AG04450 (cell line): ENCODE measurements at regions not wholly inside any gene's neighbourhood (a gene's known extent, or its start where the extent isn't known, plus 50 kb on each side); places are given as distances from the start of the nearest gene placed in this dataset.

Experiments used
- CTCF ChIA-PET: fragments of 300-600, 350-600 bp; formaldehyde crosslinking; extraction: SDS; loops from one replicate; lab custom pipeline; 2022; ENCODE audit warnings: antibody characterized with exemption, inconsistent platforms; lab: Charles Lee
- POLR2A ChIA-PET: fragments of 350-600 bp; formaldehyde crosslinking; extraction: SDS; loops from one replicate; lab custom pipeline; 2021; ENCODE audit warnings: antibody characterized with exemption, inconsistent platforms; lab: Yijun Ruan, JAX
- DNase-seq: peaks from one replicate; pipeline ENCODE4 v3.0.0-alpha.2; 2011; ENCODE audit warnings: low read depth, low spot score
- H3K27ac ChIP-seq: one replicate; pipeline ENCODE4 v1.5.1; 2012; ENCODE audit warnings: low read depth, low read length, control low read depth
- H3K27me3 ChIP-seq: one replicate; pipeline ENCODE4 v1.6.0; 2012; ENCODE audit warnings: low read length; ENCODE audit not compliant: control insufficient read depth, insufficient read depth
- H3K4me3 ChIP-seq: 2 replicates; pipeline ENCODE4 v1.5.1; 2011; ENCODE audit warnings: mild to moderate bottlenecking, low read depth, low read length, control low read depth
- H3K9me3 ChIP-seq: 2 replicates; pipeline ENCODE4 v1.5.1; 2012; ENCODE audit warnings: low read length; ENCODE audit not compliant: control insufficient read depth, insufficient read depth
- TF ChIP-seq, protein P1 (sequence below): IDR thresholded peaks from 2 replicates; pipeline ENCODE4 v1.5.1; 2011; ENCODE audit warnings: low read depth, low read length, control low read depth, inconsistent platforms

DNA sequence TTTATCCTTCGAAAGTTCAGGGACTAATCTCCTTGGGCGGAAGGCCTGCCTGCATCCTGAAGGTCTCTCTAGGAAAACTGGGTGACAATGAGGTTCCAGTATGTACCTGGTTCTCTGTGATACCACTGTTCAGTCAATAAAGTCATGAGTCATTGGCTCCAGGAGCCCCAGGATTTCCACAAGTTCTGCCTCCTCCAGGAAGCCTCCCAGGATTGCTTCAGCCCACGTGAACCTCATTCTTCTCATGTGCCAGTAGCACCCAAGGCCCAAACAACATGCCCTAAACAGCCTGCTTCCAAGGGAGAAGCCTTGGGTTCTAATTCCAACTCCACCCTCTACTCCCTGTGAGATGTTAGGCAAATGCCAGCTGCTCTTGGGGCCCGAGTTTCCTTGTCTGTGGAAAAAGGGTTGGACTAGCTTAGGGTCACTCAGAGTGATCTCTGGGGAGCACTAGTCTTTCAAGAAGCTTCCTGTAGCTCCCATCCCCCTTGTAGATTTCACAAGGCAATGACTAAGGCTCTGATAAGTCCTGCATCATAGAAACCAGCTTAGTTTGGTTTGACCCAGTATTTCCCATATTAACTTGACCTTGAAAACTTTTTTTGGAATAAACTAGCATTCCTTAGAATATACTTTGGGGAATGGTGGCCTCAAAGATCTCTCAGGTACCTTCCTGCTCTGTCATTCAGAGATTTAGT is 118.3 kb upstream of the ATP2B2 start:
- Histone ChIP-seq H3K27me3 (peaks cover 8% of the 10 kb centered on the region), H3K27ac (no peak overlapping the region), H3K9me3 (no peaks in the 10 kb centered on the region), H3K4me3 (no peak overlapping the region)
- TF ChIP-seq, protein P1, sequence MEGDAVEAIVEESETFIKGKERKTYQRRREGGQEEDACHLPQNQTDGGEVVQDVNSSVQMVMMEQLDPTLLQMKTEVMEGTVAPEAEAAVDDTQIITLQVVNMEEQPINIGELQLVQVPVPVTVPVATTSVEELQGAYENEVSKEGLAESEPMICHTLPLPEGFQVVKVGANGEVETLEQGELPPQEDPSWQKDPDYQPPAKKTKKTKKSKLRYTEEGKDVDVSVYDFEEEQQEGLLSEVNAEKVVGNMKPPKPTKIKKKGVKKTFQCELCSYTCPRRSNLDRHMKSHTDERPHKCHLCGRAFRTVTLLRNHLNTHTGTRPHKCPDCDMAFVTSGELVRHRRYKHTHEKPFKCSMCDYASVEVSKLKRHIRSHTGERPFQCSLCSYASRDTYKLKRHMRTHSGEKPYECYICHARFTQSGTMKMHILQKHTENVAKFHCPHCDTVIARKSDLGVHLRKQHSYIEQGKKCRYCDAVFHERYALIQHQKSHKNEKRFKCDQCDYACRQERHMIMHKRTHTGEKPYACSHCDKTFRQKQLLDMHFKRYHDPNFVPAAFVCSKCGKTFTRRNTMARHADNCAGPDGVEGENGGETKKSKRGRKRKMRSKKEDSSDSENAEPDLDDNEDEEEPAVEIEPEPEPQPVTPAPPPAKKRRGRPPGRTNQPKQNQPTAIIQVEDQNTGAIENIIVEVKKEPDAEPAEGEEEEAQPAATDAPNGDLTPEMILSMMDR, result no peak
- POLR2A ChIA-PET, result no interaction called here
- DNase-seq, result no peak
- CTCF ChIA-PET, result no interaction called here

DNA sequence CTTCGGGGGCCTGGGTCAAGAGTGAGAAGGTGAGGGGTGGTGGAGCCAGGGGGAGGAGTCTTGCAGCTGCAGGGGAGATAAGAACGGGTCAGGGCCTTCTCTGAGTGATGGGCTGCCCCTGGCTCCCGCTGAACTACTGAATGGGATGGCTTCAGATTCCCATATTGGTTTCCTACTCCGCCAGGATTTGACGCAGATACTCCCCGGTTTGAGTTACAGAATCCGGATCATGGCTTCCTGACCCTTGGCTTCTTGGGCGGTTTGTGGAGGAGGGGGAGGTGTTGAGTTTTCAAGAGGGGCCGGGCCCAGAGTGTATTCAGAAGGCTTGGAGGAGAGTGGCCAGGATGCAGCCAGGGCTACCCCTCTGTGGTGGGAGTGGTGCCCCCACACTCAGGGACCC is 119.9 kb upstream of the ATP2B2 start:
- Histone ChIP-seq H3K9me3 (no peaks in the 10 kb centered on the region), H3K27ac (no peak overlapping the region), H3K27me3 (peaks cover 2% of the 10 kb centered on the region), H3K4me3 (no peak overlapping the region)
- ChIA-PET POLR2A (no interaction called here), CTCF (no interaction called here)
- no peak for DNase-seq
- TF ChIP-seq, protein P1, result no peak

DNA sequence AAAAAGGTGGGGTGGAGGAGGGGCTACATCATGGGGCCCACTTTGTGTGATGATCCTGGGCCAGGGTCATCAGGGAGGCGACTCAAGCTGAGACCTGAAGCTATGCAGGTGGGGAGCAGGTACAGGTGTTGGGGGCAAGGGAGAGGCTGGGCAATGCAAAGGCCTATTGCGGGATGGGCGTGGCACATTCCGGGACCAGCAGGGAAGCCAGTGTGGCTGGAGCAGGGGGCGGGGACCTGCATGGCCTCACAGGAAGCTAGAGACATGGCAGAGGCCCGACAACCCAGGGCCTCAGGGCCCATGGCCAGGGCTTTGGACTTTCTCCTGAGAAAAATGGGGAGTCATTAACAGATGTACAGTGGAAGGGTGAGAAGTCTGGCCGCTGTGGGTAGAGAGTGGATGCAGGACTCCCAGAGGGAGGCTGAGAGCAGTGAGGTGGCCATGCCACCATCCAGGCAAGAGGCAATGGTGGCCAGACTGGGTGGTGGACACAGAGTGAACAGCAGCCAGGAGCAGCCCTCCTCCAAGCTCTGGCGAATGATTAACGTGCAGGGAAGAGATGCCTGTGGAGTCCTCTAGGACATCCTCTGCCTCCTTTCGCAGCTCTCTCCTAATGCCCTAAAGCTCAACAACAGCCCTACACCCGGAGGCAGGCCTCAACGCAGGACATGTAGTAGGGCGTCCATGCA is 122.6 kb upstream of the ATP2B2 start:
- CTCF ChIA-PET, result no interaction called here
- POLR2A ChIA-PET, result no interaction called here
- TF ChIP-seq, protein P1, result no peak

DNA sequence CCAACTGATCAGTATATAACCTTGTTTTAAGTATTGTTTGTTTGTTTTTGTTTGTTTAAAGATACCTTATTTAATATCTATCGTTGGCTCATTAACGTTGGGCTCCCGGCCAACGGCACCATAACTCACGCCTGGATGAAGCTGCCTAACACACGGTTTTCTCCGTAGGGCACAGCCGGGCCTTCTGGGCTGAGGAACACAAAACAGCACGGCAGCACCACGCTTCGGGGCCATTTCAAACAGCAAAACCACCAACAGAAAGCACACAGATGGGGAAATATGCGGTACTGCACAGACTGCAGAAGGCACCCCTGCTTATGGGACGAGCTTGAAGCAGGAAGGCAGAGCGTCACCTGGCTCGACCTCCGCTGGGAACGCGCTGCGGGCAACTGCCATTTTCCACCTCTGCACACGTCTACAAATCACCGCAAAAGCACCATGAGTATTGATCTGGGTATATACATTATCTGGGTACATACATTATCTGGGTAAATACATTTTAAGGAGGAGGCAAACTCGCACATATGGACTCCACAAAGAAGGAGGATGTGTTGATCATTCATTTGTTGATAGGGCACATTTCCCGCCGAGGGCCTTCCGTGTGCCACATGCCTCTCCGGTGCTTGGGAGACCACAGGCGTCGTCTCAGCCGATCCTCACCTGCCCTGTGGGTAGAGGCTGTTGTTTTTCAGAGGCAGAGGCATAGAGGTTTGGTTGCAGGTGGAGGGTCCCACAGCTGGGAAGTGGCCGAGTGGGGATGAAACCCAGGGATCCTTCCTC is 123.7 kb upstream of the ATP2B2 start:
- no peak for DNase-seq
- TF ChIP-seq, protein P1, result no peak
- Histone ChIP-seq H3K27ac (no peak overlapping the region), H3K4me3 (no peak overlapping the region), H3K27me3 (peaks cover 5% of the 10 kb centered on the region), H3K9me3 (no peaks in the 10 kb centered on the region)
- POLR2A ChIA-PET, result no interaction called here
- CTCF ChIA-PET, result no interaction called here

More for the DNA sequence above, 122.6 kb upstream of the ATP2B2 start:
- H3K27me3 ChIP-seq, result peaks cover 4% of the 10 kb centered on the region
- DNase-seq, result no peak
- H3K9me3 ChIP-seq, result no peaks in the 10 kb centered on the region
- no peak overlapping the region for H3K4me3 ChIP-seq
- H3K27ac ChIP-seq, result no peak overlapping the region

DNA sequence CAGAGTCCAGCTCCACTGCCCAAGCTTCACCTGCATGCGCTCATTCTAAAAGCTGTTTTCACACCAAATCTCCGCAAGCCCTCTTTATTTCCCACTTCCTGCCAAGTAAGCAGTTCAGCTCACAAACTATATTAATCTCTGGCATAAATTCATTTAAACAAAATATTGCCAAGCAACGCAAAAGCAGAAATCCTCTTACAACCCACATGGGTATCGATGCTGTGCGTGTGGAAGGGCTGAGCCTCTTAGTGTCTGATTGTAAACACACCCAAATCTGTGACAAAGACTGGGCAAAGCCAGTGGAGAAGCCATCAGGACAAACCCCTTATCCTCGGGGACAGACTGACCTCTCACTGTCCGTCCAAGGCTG is 124.3 kb upstream of the ATP2B2 start:
- Histone ChIP-seq H3K9me3 (no peaks in the 10 kb centered on the region), H3K4me3 (no peak overlapping the region), H3K27ac (no peak overlapping the region), H3K27me3 (peaks cover 5% of the 10 kb centered on the region)
- TF ChIP-seq, protein P1, result no peak
- DNase-seq, result no peak
- ChIA-PET POLR2A (no interaction called here), CTCF (no interaction called here)
